H1 (cell line): ENCODE measurements at regions not wholly inside any gene's neighbourhood (a gene's known extent, or its start where the extent isn't known, plus 50 kb on each side); places are given as distances from the start of the nearest gene placed in this dataset.

Source experiments
- CTCF ChIA-PET: fragments of 300-600 bp; sonication (Branson Sonifier 250); formaldehyde crosslinking; loops from one replicate; lab custom pipeline; 2021; ENCODE audit not compliant: partially characterized antibody; lab: Charles Lee
- POLR2A ChIA-PET: fragments of 300-600 bp; sonication (Branson Sonifier 250); formaldehyde crosslinking; loops from one replicate; lab custom pipeline; 2021; ENCODE audit warnings: inconsistent platforms; ENCODE audit not compliant: partially characterized antibody; lab: Charles Lee
- DNase-seq, 2 experiments: peaks; one replicate each; pipeline versions ENCODE4 v3.0.0 to v3.0.0-alpha.2; 2010 to 2022; ENCODE audit warnings: low spot score in 2 of 2, low read depth in 1 of 2, mixed read lengths in 1 of 2
- FAIRE-seq: peaks from 2 replicates; lab custom pipeline; 2011; peaks lifted over from hg19 to GRCh38; lab: Jason Lieb, UNC
- H2AFZ ChIP-seq: 2 replicates; pipeline ENCODE4 v1.8.1; 2012; ENCODE audit warnings: low read length, inconsistent platforms
- H2AK5ac ChIP-seq: 2 replicates; pipeline ENCODE4 v1.6.1; 2013; ENCODE audit warnings: low read depth, low read length
- H2BK120ac ChIP-seq: replicated peaks from 2 replicates; pipeline ENCODE3; 2013; ENCODE audit warnings: low read depth, low read length, inconsistent platforms
- H2BK12ac ChIP-seq: 2 replicates; pipeline ENCODE4 v1.6.1; 2013; ENCODE audit warnings: low read depth, low read length
- H2BK15ac ChIP-seq: 2 replicates; pipeline ENCODE4 v1.6.1; 2013; ENCODE audit warnings: low read length
- H2BK20ac ChIP-seq: 2 replicates; pipeline ENCODE4 v1.6.1; 2013; ENCODE audit warnings: low read length
- H2BK5ac ChIP-seq: 2 replicates; pipeline ENCODE4 v1.6.1; 2013; ENCODE audit warnings: low read depth, low read length
- H3K14ac ChIP-seq: 2 replicates; pipeline ENCODE4 v1.6.1; 2013; ENCODE audit warnings: inconsistent platforms; ENCODE audit not compliant: insufficient read length
- H3K18ac ChIP-seq: 2 replicates; pipeline ENCODE4 v1.6.1; 2013; ENCODE audit warnings: low read length; ENCODE audit errors: extremely low read depth
- H3K23ac ChIP-seq: 2 replicates; pipeline ENCODE4 v1.6.1; 2013; ENCODE audit warnings: inconsistent platforms; ENCODE audit not compliant: insufficient read length
- H3K23me2 ChIP-seq: 2 replicates; pipeline ENCODE4 v1.6.1; 2013; ENCODE audit warnings: low read depth, low read length
- H3K27ac ChIP-seq: 2 replicates; pipeline ENCODE4 v1.6.1; 2011; ENCODE audit warnings: low read depth, low read length, inconsistent platforms
- H3K27me3 ChIP-seq, 4 experiments: replicated peaks in 1 of 4; 1 replicate in 1 of 4; 2 replicates in 3 of 4; pipeline versions ENCODE4 v1.6.1 to v1.8.1; 2011 to 2013; ENCODE audit warnings: low read length in 3 of 4, mild to moderate bottlenecking in 3 of 4, inconsistent platforms in 2 of 4, mixed read lengths in 2 of 4, moderate library complexity in 1 of 4; ENCODE audit not compliant: control insufficient read depth in 3 of 4, insufficient read depth in 3 of 4; ENCODE audit errors: extremely low read depth in 1 of 4
- H3K36me3 ChIP-seq, 4 experiments: 2 replicates each; pipeline versions ENCODE4 v1.6.1 to v1.8.1; 2011 to 2013; ENCODE audit warnings: mild to moderate bottlenecking in 4 of 4, low read length in 3 of 4, moderate library complexity in 2 of 4, control low read depth in 1 of 4, inconsistent platforms in 1 of 4; ENCODE audit not compliant: insufficient read depth in 4 of 4, control insufficient read depth in 2 of 4
- H3K4ac ChIP-seq: replicated peaks from 2 replicates; pipeline ENCODE3; 2013; ENCODE audit warnings: low read length, low read depth, mixed read lengths, inconsistent platforms; ENCODE audit not compliant: insufficient read length
- H3K4me1 ChIP-seq, 4 experiments: replicated peaks in 1 of 4; 1 replicate in 1 of 4; 2 replicates in 3 of 4; pipeline versions ENCODE4 v1.6.1 to v1.8.1; 2011 to 2013; ENCODE audit warnings: low read length in 3 of 4, inconsistent platforms in 2 of 4, mixed read lengths in 1 of 4; ENCODE audit not compliant: insufficient read depth in 4 of 4, control insufficient read depth in 3 of 4
- H3K4me2 ChIP-seq, 2 experiments: 2 replicates each; pipeline versions ENCODE4 v1.6.1 to v1.8.1; 2011 to 2013; ENCODE audit warnings: low read depth in 2 of 2, low read length in 2 of 2, control low read depth in 1 of 2, inconsistent platforms in 1 of 2, mild to moderate bottlenecking in 1 of 2; ENCODE audit not compliant: insufficient read depth in 1 of 2
- H3K4me3 ChIP-seq, 4 experiments: fragments of 200-600, 300-600 bp in 1 of 4; sonication (generic), shearing (Covaris generic), sonication (Bioruptor Twin) in 1 of 4; 2 replicates each; pipeline versions ENCODE4 v1.5.1 to v1.8.1; 2011 to 2016; ENCODE audit warnings: low read length in 4 of 4, low read depth in 3 of 4, control low read depth in 2 of 4, inconsistent platforms in 2 of 4, mild to moderate bottlenecking in 2 of 4, mixed read lengths in 1 of 4, moderate library complexity in 1 of 4; ENCODE audit not compliant: insufficient read depth in 2 of 4; ENCODE audit errors: extremely low read depth in 1 of 4
- H3K56ac ChIP-seq: replicated peaks from 2 replicates; pipeline ENCODE3; 2013; ENCODE audit warnings: low read depth, mild to moderate bottlenecking, mixed read lengths, low read length, inconsistent platforms; ENCODE audit not compliant: insufficient read length
- H3K79me1 ChIP-seq: 2 replicates; pipeline ENCODE4 v1.6.1; 2013; ENCODE audit warnings: low read depth, low read length, control low read depth
- H3K79me2 ChIP-seq, 2 experiments: 2 replicates each; pipeline versions ENCODE4 v1.6.1 to v1.8.1; 2012 to 2013; ENCODE audit warnings: low read length in 2 of 2, mild to moderate bottlenecking in 2 of 2, inconsistent platforms in 1 of 2; ENCODE audit not compliant: insufficient read depth in 2 of 2, control insufficient read depth in 1 of 2
- H3K9ac ChIP-seq, 4 experiments: replicated peaks in 1 of 4; 1 replicate in 1 of 4; 2 replicates in 3 of 4; pipeline versions ENCODE4 v1.6.1 to v1.8.1; 2011 to 2013; ENCODE audit warnings: low read depth in 3 of 4, low read length in 3 of 4, control low read depth in 2 of 4, mild to moderate bottlenecking in 2 of 4, moderate library complexity in 2 of 4, inconsistent platforms in 1 of 4; ENCODE audit errors: extremely low read depth in 1 of 4
- H3K9me3 ChIP-seq, 2 experiments: 2 replicates each; pipeline versions ENCODE4 v1.6.1 to v1.8.1; 2012 to 2013; ENCODE audit warnings: mild to moderate bottlenecking in 2 of 2, moderate library complexity in 2 of 2, control low read depth in 1 of 2, inconsistent platforms in 1 of 2, low read depth in 1 of 2, low read length in 1 of 2, mixed read lengths in 1 of 2; ENCODE audit not compliant: insufficient read depth in 2 of 2
- H4K20me1 ChIP-seq, 2 experiments: replicated peaks in 1 of 2; 2 replicates each; pipeline versions ENCODE3 to v1.8.1; 2011 to 2013; ENCODE audit warnings: inconsistent platforms in 2 of 2, low read length in 2 of 2, mild to moderate bottlenecking in 1 of 2; ENCODE audit not compliant: insufficient read depth in 2 of 2, control insufficient read depth in 1 of 2
- H4K5ac ChIP-seq: 2 replicates; pipeline ENCODE4 v1.6.1; 2013; ENCODE audit warnings: low read length, low read depth, mixed read lengths, inconsistent platforms; ENCODE audit not compliant: insufficient read length
- H4K8ac ChIP-seq: 2 replicates; pipeline ENCODE4 v1.8.0; 2013; ENCODE audit warnings: mild to moderate bottlenecking, moderate library complexity, low read length, inconsistent platforms; ENCODE audit not compliant: insufficient read depth; ENCODE audit errors: extremely low read depth
- H4K91ac ChIP-seq: replicated peaks from 2 replicates; pipeline ENCODE3; 2013; ENCODE audit warnings: low read length, mixed read lengths, inconsistent platforms; ENCODE audit not compliant: insufficient read length
- JUND ChIP-seq: IDR thresholded peaks from 2 replicates; pipeline ENCODE4 v1.6.1; 2011; ENCODE audit warnings: mild to moderate bottlenecking, improper control_type of control experiment, low read length
- SP1 ChIP-seq: IDR thresholded peaks from 2 replicates; pipeline ENCODE4 v1.6.1; 2011; ENCODE audit warnings: low read depth, low read length
- SP4 ChIP-seq: IDR thresholded peaks from 2 replicates; pipeline ENCODE4 v1.6.1; 2012; ENCODE audit warnings: low read length, inconsistent platforms
- WGBS, 2 experiments: shearing (Covaris generic) in 1 of 2; methylation state at CpG; one replicate each; pipeline versions ENCODE4 v1.1.6 to v1.1.7; 2013 to 2015; ENCODE audit warnings: low lambda C conversion rate in 2 of 2, mixed read lengths in 2 of 2, inconsistent platforms in 1 of 2, low coverage in 1 of 2, missing lambda C conversion rate in 1 of 2; ENCODE audit not compliant: insufficient replicate concordance in 2 of 2, insufficient coverage in 1 of 2, insufficient read length in 1 of 2; ENCODE audit errors: extremely low coverage in 1 of 2, missing lambda C conversion rate in 1 of 2; 5-methylcytosine and 5-hydroxymethylcytosine counted together

- H3K9ac ChIP-seq: no peak overlapping the region
- H3K27ac ChIP-seq: no peak overlapping the region
- no peak overlapping the region for H2AK5ac ChIP-seq
- CTCF ChIA-PET: no interaction called here
- POLR2A ChIA-PET: no interaction called here
- H2BK5ac ChIP-seq: no peak overlapping the region
- H4K5ac ChIP-seq: no peak overlapping the region
- no peaks in the 10 kb centered on the region for H3K27me3 ChIP-seq
- H3K56ac ChIP-seq: no peak overlapping the region
- no peaks in the 10 kb centered on the region for H3K79me1 ChIP-seq
- H3K4me1 ChIP-seq: peaks cover 0 to 2% (median 0%) of the 10 kb centered on the region in 4 experiments; a peak in 1 of 7 replicates
- H3K23ac ChIP-seq: no peak overlapping the region
- no peak for DNase-seq
- H2BK15ac ChIP-seq: no peak overlapping the region
- 92% methylated on average over 2 of the region's 2 CpGs; no CpG with 5 or more reads in 1 of the 2 experiments for WGBS, 2 experiments
- no peak overlapping the region for H3K14ac ChIP-seq
- H3K18ac ChIP-seq: no peak overlapping the region
- H3K36me3 ChIP-seq: no peaks in the 10 kb centered on the region
- FAIRE-seq: no peak
- no peaks in the 10 kb centered on the region for H3K23me2 ChIP-seq
- H3K4ac ChIP-seq: no peak overlapping the region
- H3K79me2 ChIP-seq: no peaks in the 10 kb centered on the region
- H4K20me1 ChIP-seq: no peaks in the 10 kb centered on the region
- no peak overlapping the region for H4K8ac ChIP-seq
- no peak overlapping the region for H2BK120ac ChIP-seq
- no peaks in the 10 kb centered on the region for H3K9me3 ChIP-seq
- no peak overlapping the region for H2BK12ac ChIP-seq
- H3K4me3 ChIP-seq: no peak overlapping the region
- H4K91ac ChIP-seq: no peak overlapping the region
- no peak overlapping the region for H2AFZ ChIP-seq
- no peak overlapping the region for H3K4me2 ChIP-seq
- no peak overlapping the region for H2BK20ac ChIP-seq
- no peak for TF ChIP-seq SP1
- no peak for TF ChIP-seq SP4
- TF ChIP-seq JUND: no peak
These were observed 976.9 kb downstream of the NLGN4Y start for GRCh38 chrY:15501181-15501580.
